Osteocyte (in vitro differentiated cells): ENCODE measurements at regions not wholly inside any gene's neighbourhood (a gene's known extent, or its start where the extent isn't known, plus 50 kb on each side); places are given as distances from the start of the nearest gene placed in this dataset.

Experiments
- DNase-seq: peaks from one replicate; pipeline ENCODE4 v3.0.0; 2021; ENCODE audit warnings: mixed read lengths; ENCODE audit not compliant: unreplicated experiment; ENCODE audit errors: extremely low spot score
- H3K27ac Mint-ChIP-seq: one replicate; pipeline ENCODE4 v1.8.0; 2021; ENCODE audit warnings: mild to moderate bottlenecking, mixed read lengths; ENCODE audit not compliant: unreplicated experiment
- H3K27me3 Mint-ChIP-seq: one replicate; pipeline ENCODE4 v1.8.0; 2021; ENCODE audit warnings: mixed read lengths; ENCODE audit not compliant: unreplicated experiment
- H3K36me3 Mint-ChIP-seq: one replicate; pipeline ENCODE4 v1.8.0; 2021; ENCODE audit warnings: mixed read lengths; ENCODE audit not compliant: unreplicated experiment
- H3K4me1 Mint-ChIP-seq: one replicate; pipeline ENCODE4 v1.8.0; 2021; ENCODE audit warnings: mixed read lengths; ENCODE audit not compliant: unreplicated experiment
- H3K4me3 Mint-ChIP-seq: one replicate; pipeline ENCODE4 v1.8.0; 2021; ENCODE audit warnings: mild to moderate bottlenecking, moderate library complexity, mixed read lengths; ENCODE audit not compliant: unreplicated experiment
- H3K9me3 Mint-ChIP-seq: one replicate; pipeline ENCODE4 v1.8.0; 2021; ENCODE audit warnings: mixed read lengths; ENCODE audit not compliant: unreplicated experiment
- CTCF ChIP-seq: fragments of 200-600 bp; sonication (generic); IDR thresholded peaks from 2 replicates; pipeline ENCODE4 v1.5.0; 2021; ENCODE audit warnings: antibody characterized with exemption, mild to moderate bottlenecking, moderate library complexity

GRCh38 chr10:128952856-128953255 is 514.2 kb upstream of the MGMT start:
- TF ChIP-seq CTCF, result no peak
- Mint-ChIP-seq H3K27me3 (no peaks in the 10 kb centered on the region), H3K27ac (no peak overlapping the region), H3K4me1 (no peaks in the 10 kb centered on the region), H3K9me3 (peaks cover 20% of the 10 kb centered on the region), H3K36me3 (no peaks in the 10 kb centered on the region), H3K4me3 (no peak overlapping the region)
- DNase-seq, result no peak

- no peak for TF ChIP-seq CTCF
- H3K9me3 Mint-ChIP-seq, result peaks cover 28% of the 10 kb centered on the region
- no peaks in the 10 kb centered on the region for H3K4me1 Mint-ChIP-seq
- no peak for DNase-seq
- H3K36me3 Mint-ChIP-seq, result no peaks in the 10 kb centered on the region
- no peak overlapping the region for H3K27ac Mint-ChIP-seq
- H3K4me3 Mint-ChIP-seq, result no peak overlapping the region
- H3K27me3 Mint-ChIP-seq, result no peaks in the 10 kb centered on the region
Measured at GRCh38 chr10:128956149-128956548, 510.9 kb upstream of the MGMT start.

- H3K4me3 Mint-ChIP-seq, result no peak overlapping the region
- TF ChIP-seq CTCF, result no peak
- no peaks in the 10 kb centered on the region for H3K4me1 Mint-ChIP-seq
- DNase-seq, result no peak
- no peaks in the 10 kb centered on the region for H3K36me3 Mint-ChIP-seq
- no peaks in the 10 kb centered on the region for H3K27me3 Mint-ChIP-seq
- no peak overlapping the region for H3K27ac Mint-ChIP-seq
- H3K9me3 Mint-ChIP-seq, result peaks cover 27% of the 10 kb centered on the region
Measured at GRCh38 chr10:128957221-128957620, 509.8 kb upstream of the MGMT start.

- Mint-ChIP-seq H3K27me3 (no peaks in the 10 kb centered on the region), H3K4me1 (no peaks in the 10 kb centered on the region), H3K36me3 (no peaks in the 10 kb centered on the region), H3K4me3 (no peak overlapping the region), H3K27ac (no peak overlapping the region), H3K9me3 (peaks cover 25% of the 10 kb centered on the region)
- DNase-seq, result no peak
- TF ChIP-seq CTCF, result no peak
Measured at GRCh38 chr10:128958834-128959690, 508.0 kb upstream of the MGMT start.

GRCh38 chr10:128959746-128960145 is 507.3 kb upstream of the MGMT start:
- H3K36me3 Mint-ChIP-seq, result no peaks in the 10 kb centered on the region
- peaks cover 25% of the 10 kb centered on the region for H3K9me3 Mint-ChIP-seq
- no peaks in the 10 kb centered on the region for H3K27me3 Mint-ChIP-seq
- no peak for TF ChIP-seq CTCF
- no peak overlapping the region for H3K27ac Mint-ChIP-seq
- no peak overlapping the region for H3K4me3 Mint-ChIP-seq
- DNase-seq, result no peak
- no peaks in the 10 kb centered on the region for H3K4me1 Mint-ChIP-seq
